ENCODE measurements at regions not wholly inside any gene's neighbourhood (a gene's known extent, or its start where the extent isn't known, plus 50 kb on each side); places are given as distances from the start of the nearest gene placed in this dataset.
"Not testable (repeated sequence)": the region's sequence is repeated elsewhere in the genome, so short reads cannot be mapped to it uniquely, and the experiment has no call there.

- H3K4me3 ChIP-seq (ENCODE audit: low read depth, low read length): no peak overlapping the region
Measured at GRCh38 chr4:177246641-177247584, 62.8 kb upstream of the NEIL3 start.

GRCh38 chr4:177250056-177250696 is 59.5 kb upstream of the NEIL3 start:
- TF ChIP-seq CTCF (IDR thresholded peaks at IDR 0.05; ENCODE audit: borderline replicate concordance, insufficient read depth, low read depth, low read length): peak; percentile 94

More at GRCh38 chr4:177246641-177247584, 62.8 kb upstream of the NEIL3 start:
- TF ChIP-seq CTCF (IDR thresholded peaks at IDR 0.05; ENCODE audit: borderline replicate concordance, insufficient read depth, low read depth, low read length): no peak

GRCh38 chr4:177251237-177251636 is 58.4 kb upstream of the NEIL3 start:
- no peak overlapping the region for H3K4me3 ChIP-seq (ENCODE audit: low read depth, low read length)
- TF ChIP-seq CTCF (IDR thresholded peaks at IDR 0.05; ENCODE audit: borderline replicate concordance, insufficient read depth, low read depth, low read length): no peak

More at GRCh38 chr4:177250056-177250696, 59.5 kb upstream of the NEIL3 start:
- H3K4me3 ChIP-seq (ENCODE audit: low read depth, low read length): no peak overlapping the region

GRCh38 chr4:177255359-177255758 is 54.3 kb upstream of the NEIL3 start:
- TF ChIP-seq CTCF (IDR thresholded peaks at IDR 0.05; ENCODE audit: borderline replicate concordance, insufficient read depth, low read depth, low read length): no peak
- no peak overlapping the region for H3K4me3 ChIP-seq (ENCODE audit: low read depth, low read length)

GRCh38 chr4:177256950-177257349 is 52.7 kb upstream of the NEIL3 start:
- H3K4me3 ChIP-seq (ENCODE audit: low read depth, low read length): no peak overlapping the region
- TF ChIP-seq CTCF (IDR thresholded peaks at IDR 0.05; ENCODE audit: borderline replicate concordance, insufficient read depth, low read depth, low read length): no peak

- not testable (repeated sequence) for H3K4me3 ChIP-seq (ENCODE audit: low read depth, low read length)
Measured at GRCh38 chr4:177259466-177259865, 50.2 kb upstream of the NEIL3 start.

All from GM12875 (cell line).